ENCODE measurements at regions not wholly inside any gene's neighbourhood (a gene's known extent, or its start where the extent isn't known, plus 50 kb on each side); places are given as distances from the start of the nearest gene placed in this dataset.
"Not testable (repeated sequence)": the region's sequence is repeated elsewhere in the genome, so short reads cannot be mapped to it uniquely, and the experiment has no call there.

- no peak for DNase-seq
Observed at GRCh38 chr12:68984796-68985573, 52.0 kb upstream of the CPM start.

- DNase-seq: not testable (repeated sequence)
Observed at GRCh38 chr12:68997526-68997925, 64.6 kb upstream of the CPM start.

- DNase-seq: no peak
Observed at GRCh38 chr12:68998041-68998440, 65.1 kb upstream of the CPM start.

- DNase-seq: no peak
Observed at GRCh38 chr12:69000074-69000473, 67.1 kb upstream of the CPM start.

GRCh38 chr12:69000540-69001243, 67.7 kb upstream of the CPM start:
- DNase-seq: no peak

GRCh38 chr12:69001251-69001650, 68.3 kb upstream of the CPM start:
- no peak for DNase-seq

- no peak for DNase-seq
Observed at GRCh38 chr12:69002969-69003368, 70.0 kb upstream of the CPM start.

GRCh38 chr12:69003991-69004390, 71.0 kb upstream of the CPM start:
- DNase-seq: no peak

- no peak for DNase-seq
Observed at GRCh38 chr12:69007101-69007854, 74.3 kb upstream of the CPM start.

- DNase-seq: no peak
Observed at GRCh38 chr12:69007855-69008351, 74.9 kb upstream of the CPM start.

GRCh38 chr12:69008520-69008919, 75.5 kb upstream of the CPM start:
- no peak for DNase-seq

- no peak for DNase-seq
Observed at GRCh38 chr12:69014047-69014446, 81.1 kb upstream of the CPM start.

GRCh38 chr12:69015017-69015416, 82.0 kb upstream of the CPM start:
- no peak for DNase-seq

GRCh38 chr12:69015831-69016230, 82.9 kb upstream of the CPM start:
- DNase-seq: no peak

GRCh38 chr12:69019082-69019481, 86.1 kb upstream of the CPM start:
- no peak for DNase-seq

- DNase-seq: no peak
Observed at GRCh38 chr12:69019910-69020309, 86.9 kb upstream of the CPM start.

- DNase-seq: no peak
Observed at GRCh38 chr12:69022674-69023073, 89.7 kb upstream of the CPM start.

- no peak for DNase-seq
Observed at GRCh38 chr12:69023840-69024239, 90.9 kb upstream of the CPM start.

GRCh38 chr12:69024413-69024812, 91.4 kb upstream of the CPM start:
- DNase-seq: no peak

GRCh38 chr12:69024907-69025306, 91.9 kb upstream of the CPM start:
- DNase-seq: no peak

- DNase-seq: no peak
Observed at GRCh38 chr12:69026336-69026735, 93.4 kb upstream of the CPM start.

GRCh38 chr12:69027411-69027881, 94.5 kb upstream of the CPM start:
- no peak for DNase-seq

GRCh38 chr12:69028941-69029729, 96.2 kb upstream of the CPM start:
- DNase-seq: no peak
